K562 (cell line): ENCODE measurements at regions not wholly inside any gene's neighbourhood (a gene's known extent, or its start where the extent isn't known, plus 50 kb on each side); places are given as distances from the start of the nearest gene placed in this dataset.

Experiments used
- ATAC-seq: fragments of 200-7000 bp; cut with Tn5 transposase; 3 replicates; pipeline ENCODE4 v1.9.1; 2020; ENCODE audit warnings: moderate library complexity
- BruUV-seq: library from RNA; stranded (reverse); fragments of 400-500 nt; replicated peaks from 2 replicates; lab custom pipeline; 2021; lab: Mats Ljungman, UMichigan
- CTCF ChIA-PET: fragments of 300-600 bp; formaldehyde crosslinking; extraction: SDS; loops from one replicate; lab custom pipeline; 2021; ENCODE audit warnings: low intra/inter-chr PET ratio; lab: Yijun Ruan, JAX
- POLR2A ChIA-PET: fragments of 300-600, 350-650 bp; sonication (Branson Sonifier 250); formaldehyde crosslinking; extraction: SDS; loops from one replicate; lab custom pipeline; 2021; ENCODE audit warnings: antibody characterized with exemption, inconsistent platforms; lab: Yijun Ruan, JAX
- DNase-seq, 4 experiments: peaks; one replicate each; pipeline versions ENCODE4 v3.0.0 to v3.0.0-alpha.2; 2011 to 2018; ENCODE audit warnings: low spot score in 3 of 4, mixed read lengths in 3 of 4; ENCODE audit errors: extremely low read depth in 1 of 4
- FAIRE-seq: peaks from 2 replicates; lab custom pipeline; 2011; peaks lifted over from hg19 to GRCh38; lab: Jason Lieb, UNC
- H2AFZ ChIP-seq: 2 replicates; pipeline ENCODE4 v1.6.0; 2011; ENCODE audit warnings: low read depth, low read length, control low read depth, inconsistent platforms
- H3K27ac ChIP-seq: fragments of 200-600 bp; 3 replicates; pipeline ENCODE4 v1.8.0; 2011; ENCODE audit warnings: low read depth, mild to moderate bottlenecking, control low read depth, inconsistent platforms, low read length, moderate library complexity, mixed read lengths; ENCODE audit errors: extremely low read depth
- H3K27me3 ChIP-seq, 2 experiments: fragments of 300-600 bp in 1 of 2; 2 replicates in 1 of 2; 3 replicates in 1 of 2; pipeline versions ENCODE4 v1.6.0 to v1.8.0; 2011; ENCODE audit warnings: inconsistent platforms in 2 of 2, low read length in 2 of 2, mild to moderate bottlenecking in 1 of 2, mixed read lengths in 1 of 2, moderate library complexity in 1 of 2; ENCODE audit not compliant: control insufficient read depth in 2 of 2, insufficient read depth in 2 of 2
- H3K36me3 ChIP-seq: fragments of 300-600 bp; 3 replicates; pipeline ENCODE4 v1.8.0; 2011; ENCODE audit warnings: mild to moderate bottlenecking, low read length, inconsistent platforms; ENCODE audit not compliant: control insufficient read depth, insufficient read depth
- H3K4me1 ChIP-seq, 2 experiments: fragments of 200-600 bp in 1 of 2; replicated peaks in 1 of 2; 2 replicates in 1 of 2; 3 replicates in 1 of 2; pipeline versions ENCODE4 v1.5.1 to v1.8.0; 2011; ENCODE audit warnings: inconsistent platforms in 2 of 2, low read length in 2 of 2, mild to moderate bottlenecking in 1 of 2, mixed read lengths in 1 of 2, moderate library complexity in 1 of 2; ENCODE audit not compliant: control insufficient read depth in 2 of 2, insufficient read depth in 2 of 2
- H3K4me2 ChIP-seq: 2 replicates; pipeline ENCODE4 v1.6.1; 2011; ENCODE audit warnings: low read length, control low read depth, inconsistent platforms, mixed read lengths; ENCODE audit not compliant: insufficient read depth
- H3K4me3 ChIP-seq: fragments of 200-600 bp; sonication (generic), shearing (Covaris generic); 2 replicates; pipeline ENCODE4 v1.5.1; 2016; ENCODE audit warnings: control low read depth, inconsistent platforms
- H3K79me2 ChIP-seq: fragments of 200-600 bp; 3 replicates; pipeline ENCODE4 v1.8.0; 2011; ENCODE audit warnings: low read length, inconsistent platforms; ENCODE audit not compliant: control insufficient read depth, insufficient read depth
- H3K9ac ChIP-seq, 2 experiments: 2 replicates each; pipeline versions ENCODE4 v1.6.0 to v1.6.1; 2011; ENCODE audit warnings: low read depth in 2 of 2, low read length in 2 of 2, control low read depth in 1 of 2, inconsistent platforms in 1 of 2, mild to moderate bottlenecking in 1 of 2, mixed read lengths in 1 of 2; ENCODE audit not compliant: insufficient read depth in 1 of 2
- H3K9me1 ChIP-seq: one replicate; pipeline ENCODE4 v1.6.0; 2011; ENCODE audit warnings: inconsistent platforms, mild to moderate bottlenecking, low read length, moderate library complexity; ENCODE audit not compliant: control insufficient read depth, insufficient read depth
- H3K9me3 ChIP-seq: replicated peaks from 2 replicates; pipeline ENCODE4 v1.5.1; 2011; ENCODE audit warnings: low read depth, low read length, inconsistent platforms; ENCODE audit not compliant: control insufficient read depth, insufficient read depth
- H4K20me1 ChIP-seq: replicated peaks from 2 replicates; pipeline ENCODE4 v1.6.1; 2011; ENCODE audit warnings: low read length, inconsistent platforms, mixed read lengths; ENCODE audit not compliant: control insufficient read depth, insufficient read depth
- DNMT1 ChIP-seq: fragments of 450-650 bp; IDR thresholded peaks from 2 replicates; pipeline ENCODE4 v1.6.1; 2016; ENCODE audit warnings: antibody characterized with exemption, mild to moderate bottlenecking
- E2F8 ChIP-seq: fragments of 450-650 bp; IDR thresholded peaks from 2 replicates; pipeline ENCODE4 v1.7.1; 2018; ENCODE audit warnings: mild to moderate bottlenecking, low read depth; ENCODE audit not compliant: partially characterized antibody
- MXI1 ChIP-seq: IDR thresholded peaks from 2 replicates; pipeline ENCODE4 v1.6.1; 2011; ENCODE audit warnings: low read depth, mild to moderate bottlenecking, improper control_type of control experiment, low read length
- PYGO2 ChIP-seq: fragments of 450-650 bp; IDR thresholded peaks from 2 replicates; pipeline ENCODE4 v1.6.1; 2016; ENCODE audit warnings: mild to moderate bottlenecking, missing genetic modification characterization, moderate library complexity, missing compliant biosample characterization
- ZNF696 ChIP-seq: fragments of 250-450 bp; sonication (Bioruptor Pico); conservative IDR thresholded peaks from 2 replicates; pipeline ENCODE4 v1.4.0; 2020; ENCODE audit warnings: mild to moderate bottlenecking, moderate library complexity
- WGBS: fragments of 100-300 bp; shearing (Covaris generic); methylation state at CpG from one replicate; pipeline ENCODE4 v1.1.6; 2016; ENCODE audit warnings: low coverage, mixed read lengths; ENCODE audit not compliant: insufficient coverage; ENCODE audit errors: missing lambda C conversion rate; 5-methylcytosine and 5-hydroxymethylcytosine counted together
- in situ Hi-C: fragments of 300-500 bp; cut with MboI; formaldehyde crosslinking; loops from 4 replicates; pipeline ENCODE4 v1.15.0; 2018; ENCODE audit warnings: inconsistent platforms, mixed read lengths
- intact Hi-C: fragments of 100-400 bp; cut with micrococcal nuclease; formaldehyde crosslinking; loops from 2 replicates; pipeline ENCODE4 v1.14.2; 2022

DNA sequence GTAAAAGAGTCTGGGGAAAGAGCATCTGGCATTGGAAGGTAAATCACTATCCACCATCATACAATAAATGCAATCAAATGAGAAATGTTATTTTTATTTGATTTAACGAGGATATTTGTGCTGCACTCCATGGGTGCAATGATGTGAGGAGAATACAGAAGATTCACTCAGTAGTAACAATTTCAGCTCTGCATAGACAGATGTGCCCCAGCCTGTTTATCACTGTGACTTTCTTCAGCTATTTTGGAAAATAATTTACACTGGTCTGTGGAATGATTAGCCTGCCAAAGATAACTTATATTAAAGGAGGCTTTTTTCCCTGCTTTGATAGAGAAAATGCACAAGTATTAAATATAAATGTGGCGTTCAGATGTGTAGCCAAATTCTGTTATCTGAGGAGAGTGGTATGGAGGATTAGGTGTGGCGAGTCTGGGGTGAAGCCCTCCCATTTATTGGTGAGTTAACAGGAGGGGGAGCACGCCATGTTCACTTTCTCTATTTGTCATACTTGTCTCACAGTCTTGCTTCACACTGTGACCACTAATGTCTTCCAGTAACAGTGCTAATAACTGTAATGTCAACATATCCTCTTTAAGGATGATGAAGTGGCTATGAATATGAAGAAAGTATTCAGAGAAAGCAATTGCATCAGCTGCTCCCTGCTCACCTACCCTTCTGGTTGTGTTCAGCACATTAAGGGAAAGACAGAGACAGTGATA lies 645.6 kb downstream of the MMUT start:
- 0% methylated on average over 4 of the region's 4 CpGs for WGBS
- intact Hi-C loops, result no loop called here
- no peak for FAIRE-seq

More for the DNA sequence above, 645.6 kb downstream of the MMUT start:
- CTCF ChIA-PET, result no interaction called here
- DNase-seq (no peak), ATAC-seq (no peak)
- POLR2A ChIA-PET, result no interaction called here
- Histone ChIP-seq H3K27me3 (no peaks in the 10 kb centered on the region), H3K9me3 (no peaks in the 10 kb centered on the region; the same call in 1 of the 2 replicates), H3K9ac (no peak overlapping the region), H3K36me3 (no peaks in the 10 kb centered on the region), H3K4me3 (no peak overlapping the region), H3K79me2 (no peaks in the 10 kb centered on the region), H3K4me2 (no peak overlapping the region), H3K4me1 (no peaks in the 10 kb centered on the region), H3K9me1 (no peaks in the 10 kb centered on the region), H2AFZ (no peak overlapping the region), H3K27ac (no peak overlapping the region), H4K20me1 (no peaks in the 10 kb centered on the region)
- no peak for TF ChIP-seq ZNF696 (CRISPR knock-in tag)
- TF ChIP-seq MXI1, result no peak
- no peak for TF ChIP-seq E2F8
- TF ChIP-seq DNMT1, result no peak
- no peak for TF ChIP-seq PYGO2
- BruUV-seq, result no TSS peak
- in situ Hi-C loops, result no loop called here
